ENCODE measurements at regions not wholly inside any gene's neighbourhood (a gene's known extent, or its start where the extent isn't known, plus 50 kb on each side); places are given as distances from the start of the nearest gene placed in this dataset.

DNA sequence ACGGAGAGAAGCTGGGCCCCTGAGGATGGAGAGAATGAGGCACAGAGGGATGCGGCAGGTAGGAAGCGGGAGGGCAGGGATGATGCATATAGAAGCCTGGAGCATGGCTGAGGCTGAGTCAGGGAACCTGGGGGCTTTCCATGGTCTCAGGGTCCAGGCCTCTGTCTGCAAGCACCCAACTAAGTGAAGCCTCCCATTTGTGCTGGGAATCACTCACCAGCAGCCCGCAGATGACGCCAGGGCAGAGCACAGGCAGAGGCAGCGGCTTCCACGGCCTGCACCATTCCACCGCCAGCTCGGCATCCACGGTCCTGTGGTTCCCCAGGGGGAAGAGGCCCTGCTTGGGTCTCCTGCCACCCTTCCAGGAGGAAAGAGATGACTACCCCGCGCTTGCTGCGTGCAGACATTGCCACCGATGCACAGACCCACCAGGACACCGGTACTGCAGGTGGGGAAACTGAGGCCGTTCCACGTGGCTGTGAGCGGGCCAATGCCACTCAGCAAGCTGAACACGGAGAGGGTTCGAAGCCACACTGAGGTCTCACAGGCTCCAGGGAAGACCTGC lies 75.5 kb downstream of the NCOR2 start:
- Histone ChIP-seq H3K18ac (ENCODE audit: insufficient read length, low read depth, low read length) (no peak overlapping the region), H3K23ac (ENCODE audit: insufficient read length, low read depth, low read length) (no peak overlapping the region)
- TF ChIP-seq, protein P1, sequence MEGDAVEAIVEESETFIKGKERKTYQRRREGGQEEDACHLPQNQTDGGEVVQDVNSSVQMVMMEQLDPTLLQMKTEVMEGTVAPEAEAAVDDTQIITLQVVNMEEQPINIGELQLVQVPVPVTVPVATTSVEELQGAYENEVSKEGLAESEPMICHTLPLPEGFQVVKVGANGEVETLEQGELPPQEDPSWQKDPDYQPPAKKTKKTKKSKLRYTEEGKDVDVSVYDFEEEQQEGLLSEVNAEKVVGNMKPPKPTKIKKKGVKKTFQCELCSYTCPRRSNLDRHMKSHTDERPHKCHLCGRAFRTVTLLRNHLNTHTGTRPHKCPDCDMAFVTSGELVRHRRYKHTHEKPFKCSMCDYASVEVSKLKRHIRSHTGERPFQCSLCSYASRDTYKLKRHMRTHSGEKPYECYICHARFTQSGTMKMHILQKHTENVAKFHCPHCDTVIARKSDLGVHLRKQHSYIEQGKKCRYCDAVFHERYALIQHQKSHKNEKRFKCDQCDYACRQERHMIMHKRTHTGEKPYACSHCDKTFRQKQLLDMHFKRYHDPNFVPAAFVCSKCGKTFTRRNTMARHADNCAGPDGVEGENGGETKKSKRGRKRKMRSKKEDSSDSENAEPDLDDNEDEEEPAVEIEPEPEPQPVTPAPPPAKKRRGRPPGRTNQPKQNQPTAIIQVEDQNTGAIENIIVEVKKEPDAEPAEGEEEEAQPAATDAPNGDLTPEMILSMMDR (conservative IDR thresholded peaks at IDR 0.05), result no peak

More for the DNA sequence above, 75.5 kb downstream of the NCOR2 start:
- no peak for DNase-seq
- Histone ChIP-seq H2AK5ac (ENCODE audit: insufficient read length, low read length) (no peak overlapping the region), H3K27ac (ENCODE audit: insufficient read length, low read depth, low read length) (no peak overlapping the region), H4K20me1 (ENCODE audit: control insufficient read depth, insufficient read depth, insufficient read length) (no peaks in the 10 kb centered on the region), H3K4me2 (ENCODE audit: insufficient read depth, insufficient read length, low read length) (no peak overlapping the region), H3T11ph (ENCODE audit: low read length) (no peak overlapping the region), H3K4me1 (ENCODE audit: insufficient read depth, low read length) (no peaks in the 10 kb centered on the region), H3K27me3 (ENCODE audit: insufficient read depth, low read length) (no peaks in the 10 kb centered on the region), H3K79me1 (ENCODE audit: insufficient read depth, low read depth, low read length, poor library complexity, severe bottlenecking) (peaks cover 9% of the 10 kb centered on the region), H2BK5ac (ENCODE audit: insufficient read length, low read length) (no peak overlapping the region), H3K79me2 (ENCODE audit: insufficient read depth, low read length) (peaks cover 8% of the 10 kb centered on the region; the same call in 1 of the 2 replicates), H2BK12ac (ENCODE audit: insufficient read length, low read depth, low read length) (no peak overlapping the region), H3K9ac (ENCODE audit: extremely low read depth, insufficient read length, low read length) (no peak overlapping the region), H3K4ac (ENCODE audit: low read depth, low read length) (no peak overlapping the region), H2BK15ac (ENCODE audit: low read depth, low read length) (no peak overlapping the region), H4K91ac (ENCODE audit: insufficient read length, low read depth, low read length) (no peak overlapping the region), H3K23me2 (ENCODE audit: insufficient read length, low read depth, low read length, poor library complexity, severe bottlenecking) (no peaks in the 10 kb centered on the region), H2BK120ac (ENCODE audit: low read depth, low read length, poor library complexity, severe bottlenecking) (no peak overlapping the region), H3K14ac (ENCODE audit: insufficient read depth, low read length) (no peak overlapping the region), H4K8ac (replicated peaks; ENCODE audit: insufficient read length, low read depth, low read length) (no peak overlapping the region), H4K5ac (ENCODE audit: insufficient read length, low read depth, low read length) (no peak overlapping the region), H3K9me3 (ENCODE audit: control insufficient read depth, low read depth, low read length) (no peaks in the 10 kb centered on the region), H2AFZ (ENCODE audit: low read length) (no peak overlapping the region), H3K56ac (ENCODE audit: insufficient read length, low read depth, low read length) (no peak overlapping the region), H2BK20ac (ENCODE audit: low read depth, low read length, poor library complexity, severe bottlenecking) (no peak overlapping the region)
- Mint-ChIP-seq H3K4me1 (peaks cover 12 to 13% of the 10 kb centered on the region in 2 experiments), H3K27ac (peak overlapping the region in 2 of 3 experiments; percentile 39 to 52; a peak in 4 of 7 replicates), H3K4me3 (no peak overlapping the region), H3K36me3 (ENCODE audit: insufficient read depth in 1 of 3, low read depth in 3 of 3) (peaks cover 0 to 24% (median 24%) of the 10 kb centered on the region in 3 experiments; a peak in 6 of 7 replicates), H3K9me3 (no peaks in the 10 kb centered on the region), H3K27me3 (ENCODE audit: low read depth) (peaks cover 4% of the 10 kb centered on the region)
- no CpG with 5 or more reads among the region's 20 CpGs for WGBS (ENCODE audit: extremely low coverage, insufficient read length, low lambda C conversion rate)

All from H9 (cell line).